NOMO-1 treated with dmso at 0.1 percent for 144 hours (cell line): ENCODE measurements at regions not wholly inside any gene's neighbourhood (a gene's known extent, or its start where the extent isn't known, plus 50 kb on each side); places are given as distances from the start of the nearest gene placed in this dataset.

Experiments
- DNase-seq: peaks from one replicate; lab custom pipeline; 2025; ENCODE audit not compliant: unreplicated experiment; lab: John Stamatoyannopoulos, UW

DNA sequence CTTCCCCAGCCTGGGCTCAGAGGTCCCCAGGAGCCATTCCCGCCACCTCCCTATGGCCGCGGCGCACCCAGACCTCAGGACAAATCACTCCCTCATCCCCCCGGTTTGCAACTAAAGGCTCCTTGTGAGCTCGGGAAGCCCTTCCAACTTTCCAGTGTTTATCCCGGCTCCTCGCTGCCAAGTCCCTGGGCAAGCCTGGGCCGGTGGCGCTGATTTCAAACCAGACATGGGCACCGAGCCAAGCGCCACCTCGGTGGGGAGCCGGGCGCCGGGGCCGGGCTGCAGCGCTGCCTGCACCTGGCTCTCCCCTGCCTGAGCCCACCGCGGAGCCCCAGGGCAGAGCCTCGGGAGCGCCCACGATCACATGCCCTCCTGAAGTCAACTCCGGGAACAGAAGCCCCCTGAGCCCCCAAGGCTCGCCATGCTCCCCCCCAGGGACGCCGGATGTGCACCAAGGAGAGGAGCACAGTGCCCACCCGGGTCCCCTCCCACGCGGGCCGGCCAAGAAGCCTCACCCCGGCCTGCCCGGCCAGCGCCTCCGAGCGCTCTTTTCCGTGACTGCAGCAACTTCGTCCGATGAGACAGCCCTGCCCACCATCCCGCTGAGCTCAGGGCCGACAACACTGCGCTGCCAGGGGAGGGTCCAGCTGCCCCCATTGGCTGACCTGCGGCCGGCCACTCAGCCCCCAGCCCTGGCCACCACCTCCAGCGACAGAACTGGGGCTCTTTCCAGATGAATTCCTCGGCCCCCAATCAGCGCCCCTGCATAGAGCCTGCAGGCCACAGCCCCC lies 50.0 kb downstream of the NCOR2 start:
- no peak for DNase-seq

DNA sequence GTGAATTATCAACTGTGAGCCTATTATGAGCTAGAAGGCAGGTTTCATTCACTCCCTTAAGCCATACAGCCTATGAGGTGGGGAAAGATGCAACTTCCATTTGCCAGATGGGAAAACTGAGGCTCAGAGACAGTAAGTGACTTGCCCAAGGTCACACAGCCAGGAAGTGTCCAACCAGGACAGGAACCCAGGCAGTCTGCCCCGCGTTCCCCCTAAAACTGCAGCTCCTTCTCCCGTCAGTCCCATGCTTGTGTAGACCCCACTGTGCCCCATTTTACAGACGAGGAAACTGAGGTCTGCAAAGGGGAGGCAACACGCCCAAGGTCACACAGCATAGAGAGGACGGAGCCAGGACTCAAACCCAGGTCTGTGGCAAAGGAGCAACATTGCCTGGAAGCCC lies 50.6 kb downstream of the NCOR2 start:
- DNase-seq, result no peak

DNA sequence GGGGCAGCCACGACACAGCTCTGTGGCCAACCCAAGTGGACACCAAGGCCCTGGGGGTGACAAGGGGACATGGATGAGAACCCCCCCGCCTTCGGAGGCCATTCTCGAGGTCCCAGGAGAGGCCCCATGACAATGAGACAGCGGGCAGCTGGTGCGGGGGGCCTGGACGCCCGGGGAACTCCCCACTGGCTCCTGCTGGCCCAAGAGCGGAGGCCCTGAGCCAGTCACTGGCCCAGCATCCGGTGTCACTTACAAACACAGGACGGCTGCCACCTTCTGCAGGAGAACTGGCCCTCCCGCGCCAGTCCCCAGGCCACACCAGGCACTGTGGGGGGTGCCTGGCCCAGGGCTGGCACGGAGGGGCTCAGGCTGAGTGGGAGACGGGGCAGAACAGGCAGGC lies 51.4 kb downstream of the NCOR2 start:
- no peak for DNase-seq

DNA sequence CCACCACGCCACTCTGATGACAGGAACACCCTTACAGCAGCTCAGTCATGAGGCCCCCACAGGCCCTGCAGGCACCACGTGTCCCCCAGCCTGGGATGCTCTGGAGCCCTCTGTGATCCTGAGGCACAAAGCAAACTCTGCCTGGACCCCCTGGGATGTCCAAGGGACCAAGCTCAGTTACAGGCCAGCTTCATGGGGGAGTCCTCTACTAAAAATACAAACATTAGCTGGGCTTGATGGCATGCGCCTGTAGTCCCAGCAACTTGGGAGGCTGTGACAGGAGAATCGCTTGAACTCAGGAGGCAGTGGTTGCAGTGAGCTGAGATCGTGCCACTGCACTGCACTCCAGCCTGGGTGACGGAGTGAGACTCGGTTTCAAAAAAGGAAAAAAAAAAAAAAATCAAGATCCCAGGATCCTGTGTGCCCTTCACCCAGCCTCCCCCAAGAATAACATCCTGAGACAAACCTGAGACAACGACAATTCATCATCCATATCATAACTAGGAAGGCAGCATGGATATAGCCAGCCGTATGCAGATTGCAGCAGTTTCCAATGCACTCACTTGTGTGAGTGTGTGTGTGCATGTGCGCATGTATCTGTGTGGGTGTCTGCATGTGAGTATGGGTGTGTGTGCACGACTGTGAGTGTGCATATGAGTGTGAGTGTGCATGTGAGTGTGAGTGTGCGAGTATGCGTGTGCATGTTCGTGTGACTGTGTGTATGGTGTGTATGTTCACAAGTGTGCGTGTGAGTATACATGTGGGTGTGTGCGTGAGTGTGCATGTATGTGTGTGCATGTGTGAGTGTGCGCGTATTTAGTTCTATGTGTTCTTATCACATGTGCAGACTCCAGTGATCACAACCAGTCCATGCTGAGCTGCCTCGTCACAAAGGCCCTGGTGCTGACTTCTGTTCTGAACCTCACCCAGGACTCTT lies 52.1 kb downstream of the NCOR2 start:
- no peak for DNase-seq

DNA sequence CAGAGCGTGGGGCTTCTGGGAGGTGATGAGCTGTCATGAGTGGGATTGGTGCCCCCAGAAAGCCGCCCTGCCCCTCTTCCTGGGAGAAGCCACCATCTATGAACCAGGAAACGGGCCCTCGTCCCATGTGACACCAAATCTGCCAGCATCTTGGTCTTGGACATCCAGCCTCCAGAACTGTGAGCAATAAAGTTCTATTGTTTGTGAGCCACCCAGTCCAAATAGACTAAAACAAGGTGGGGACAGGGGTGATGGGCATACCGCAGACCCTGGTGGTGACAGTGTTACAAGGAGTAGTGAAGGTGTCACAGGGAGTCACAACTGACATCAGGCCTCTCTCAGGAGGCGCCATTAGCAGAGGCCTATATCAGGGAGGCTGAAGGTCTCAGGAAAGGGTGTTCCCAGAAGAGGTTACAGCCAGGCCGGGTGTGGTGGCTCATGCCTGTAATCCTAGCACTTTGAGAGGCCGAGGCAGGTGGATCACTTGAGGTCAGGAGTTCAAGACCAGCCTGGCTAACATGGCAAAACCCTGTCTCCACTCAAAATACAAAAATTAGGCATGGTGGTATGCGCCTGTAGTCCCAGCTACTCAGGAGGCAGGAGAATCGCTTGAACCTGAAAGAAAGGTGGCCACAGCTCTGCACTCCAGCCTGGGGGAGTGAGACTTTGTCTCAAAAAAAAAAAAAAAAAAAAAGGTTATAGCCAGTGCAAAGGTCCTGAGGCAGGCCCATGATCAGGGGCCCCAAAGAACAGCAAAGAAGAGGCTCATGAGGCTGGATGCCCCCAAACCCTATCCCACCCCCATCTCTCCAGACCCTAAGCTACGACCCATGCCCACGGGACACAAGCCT lies 53.0 kb downstream of the NCOR2 start:
- no peak for DNase-seq

DNA sequence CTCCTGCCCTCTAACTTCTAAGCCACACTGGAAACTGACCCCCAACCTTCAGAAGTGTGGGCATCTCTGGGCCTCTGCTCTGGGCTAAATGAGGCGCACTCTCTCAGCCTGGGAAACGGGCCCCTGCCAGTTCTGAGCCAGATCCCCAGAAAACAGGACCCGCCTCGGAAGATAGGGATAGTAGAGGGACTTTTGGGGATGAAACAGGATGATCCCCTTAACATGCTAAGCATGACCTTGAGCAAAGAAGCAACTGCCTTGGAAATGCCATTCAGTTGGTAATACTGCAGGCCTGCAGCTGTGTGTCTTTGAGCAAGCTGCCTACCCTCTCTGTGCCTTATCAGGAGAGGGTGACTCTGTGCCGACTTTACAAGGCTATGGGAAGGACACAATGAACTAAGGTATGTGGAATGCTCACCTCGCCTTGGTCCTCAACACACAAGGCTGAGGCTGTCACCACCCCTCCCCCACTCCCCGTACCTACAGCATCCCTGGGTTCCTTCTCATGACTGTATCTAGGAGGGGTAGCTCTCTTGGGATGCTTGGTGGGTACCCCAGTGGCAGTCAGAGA lies 54.0 kb downstream of the NCOR2 start:
- no peak for DNase-seq

DNA sequence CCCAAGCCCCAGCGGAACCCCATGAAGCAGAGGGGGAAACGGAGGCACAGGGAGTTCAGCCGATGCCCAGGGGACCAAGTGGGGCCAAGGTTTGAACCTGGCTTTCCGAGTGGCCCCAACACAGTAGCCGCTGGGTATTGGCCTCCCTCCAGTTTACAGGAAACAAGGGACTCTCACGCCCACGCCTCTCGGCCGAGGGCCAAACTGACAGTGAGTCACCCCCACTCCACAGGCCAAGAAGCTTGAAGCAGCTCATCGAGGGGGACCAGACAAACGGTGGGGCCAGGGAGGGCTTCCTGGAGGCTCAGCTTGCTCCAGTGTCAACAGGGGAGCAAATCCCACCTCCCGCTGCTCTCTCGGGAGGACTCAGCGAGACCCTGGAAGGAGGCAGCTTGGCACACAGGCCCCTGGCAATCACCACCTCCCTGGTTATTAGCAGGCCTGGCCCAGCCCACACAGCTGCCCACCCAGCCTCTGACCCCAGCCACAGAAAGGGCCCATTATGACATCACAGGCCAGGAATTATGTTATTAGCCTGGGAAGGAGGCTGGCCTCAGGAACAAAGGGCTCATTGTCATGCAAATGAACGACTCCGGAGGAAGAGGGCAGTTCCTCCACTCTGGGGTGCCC lies 54.6 kb downstream of the NCOR2 start:
- DNase-seq, result no peak

DNA sequence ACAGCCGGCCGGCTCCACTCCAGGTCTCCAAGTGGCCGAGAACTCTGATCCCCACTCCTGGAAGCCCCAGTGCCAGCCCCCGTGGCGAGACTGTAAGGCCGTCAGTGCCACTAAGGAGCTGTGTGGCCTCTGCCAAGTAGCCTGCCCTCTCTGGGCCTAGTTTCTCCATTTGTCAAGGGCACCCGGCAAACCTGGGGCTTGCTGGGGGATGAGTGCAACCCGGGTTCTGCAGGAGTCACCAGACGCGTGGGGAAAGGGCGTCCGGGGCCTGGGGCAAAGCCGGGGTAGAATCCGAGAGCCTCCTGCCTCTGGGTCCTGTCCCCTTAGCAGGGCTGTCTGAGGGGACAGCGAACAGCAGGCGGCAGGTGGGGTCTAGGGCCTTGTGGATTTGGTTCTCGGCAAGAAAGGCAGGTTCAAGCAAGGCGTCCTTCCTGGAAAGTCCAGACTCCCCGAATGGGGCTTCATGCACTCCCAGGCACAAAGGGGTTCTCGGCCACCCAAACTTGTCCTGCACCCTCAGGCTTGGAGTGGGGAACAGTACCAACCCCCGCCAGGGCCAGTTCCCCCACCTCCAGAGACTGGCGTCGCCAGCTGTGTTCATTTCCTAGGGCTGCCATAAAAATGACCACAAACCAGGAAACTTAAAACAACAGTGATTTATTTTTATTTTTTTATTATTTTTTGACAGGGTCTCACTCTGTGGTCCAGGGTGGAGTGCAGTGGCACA lies 56.0 kb downstream of the NCOR2 start:
- no peak for DNase-seq

DNA sequence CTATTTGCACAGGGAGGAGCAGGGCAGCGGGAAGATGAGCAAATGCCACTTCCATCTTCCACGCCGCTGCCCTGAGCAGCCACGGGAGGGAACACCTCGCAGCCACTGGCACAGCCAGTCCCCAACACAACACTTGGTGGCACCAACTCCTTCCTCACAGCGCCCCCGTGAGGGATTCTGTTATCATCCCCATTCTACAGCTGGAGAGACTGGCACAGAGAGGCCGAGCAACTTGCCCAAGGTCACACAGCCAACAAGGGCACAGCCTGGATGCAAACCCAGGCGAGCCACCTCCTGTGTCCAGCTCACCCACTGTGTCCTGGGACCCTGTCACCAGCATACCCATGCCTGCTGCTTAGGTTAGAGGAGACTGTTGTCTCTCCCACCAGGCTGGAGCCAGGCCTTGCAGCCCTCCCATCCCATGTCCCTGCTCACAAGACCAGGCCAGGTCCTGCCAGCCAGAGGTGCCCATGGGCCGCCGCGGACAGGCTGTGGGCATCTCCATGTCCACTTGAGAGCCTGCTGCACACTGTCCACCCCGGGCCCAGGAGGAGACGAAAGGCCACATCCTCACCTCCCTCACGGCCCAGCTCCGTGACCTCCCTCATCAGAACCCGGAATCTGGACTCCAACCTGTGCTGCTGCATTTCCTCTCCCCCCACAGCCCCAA lies 57.0 kb downstream of the NCOR2 start:
- DNase-seq, result no peak

DNA sequence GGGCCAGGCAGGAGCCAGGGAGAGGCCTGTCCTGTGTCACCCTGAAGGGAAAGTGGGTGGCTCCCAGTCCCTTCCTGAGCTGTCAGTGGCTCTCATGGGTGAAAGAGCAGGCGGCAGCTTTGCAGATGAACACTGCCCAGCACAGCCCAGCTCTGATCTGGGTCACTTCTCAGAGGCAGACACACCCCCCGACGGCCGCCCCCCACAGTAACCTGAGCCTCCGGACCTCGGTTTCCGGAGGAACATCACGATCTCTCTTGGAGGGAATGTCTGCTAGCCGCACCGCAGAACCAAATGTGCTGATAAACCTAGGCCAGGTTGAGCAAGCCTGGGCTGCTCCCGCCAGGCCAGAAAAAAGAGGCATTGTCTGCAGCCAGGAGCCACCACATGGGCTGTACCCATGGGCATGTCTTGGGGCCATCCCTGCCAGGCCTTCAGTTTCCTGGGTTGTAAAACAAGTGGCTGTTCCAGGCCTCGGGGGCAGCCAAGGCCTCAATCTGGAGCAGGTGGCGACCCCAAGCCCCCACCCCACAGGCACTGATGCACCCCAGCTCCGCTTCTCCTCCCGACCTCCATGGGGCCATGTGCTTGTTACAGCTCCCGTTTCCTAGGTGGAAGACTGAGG lies 57.6 kb downstream of the NCOR2 start:
- DNase-seq, result no peak

DNA sequence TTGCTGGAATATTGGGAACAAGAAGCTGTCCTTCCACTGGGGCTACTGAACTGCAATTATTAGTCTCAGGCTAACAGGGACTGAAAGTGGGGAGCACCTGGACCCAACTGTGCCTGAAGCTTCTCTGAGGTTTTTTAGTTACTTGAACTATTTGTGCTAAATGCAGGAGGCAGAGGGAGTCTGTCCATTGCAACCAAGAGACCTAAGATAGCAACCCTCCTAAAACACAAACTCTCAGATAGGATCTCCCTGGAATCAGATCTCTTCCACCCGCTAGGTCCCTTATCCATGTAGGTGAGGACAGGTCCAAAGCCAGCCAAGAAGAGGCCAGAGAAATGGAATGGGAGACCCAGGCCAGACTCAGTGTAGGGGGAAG lies 58.1 kb downstream of the NCOR2 start:
- no peak for DNase-seq

DNA sequence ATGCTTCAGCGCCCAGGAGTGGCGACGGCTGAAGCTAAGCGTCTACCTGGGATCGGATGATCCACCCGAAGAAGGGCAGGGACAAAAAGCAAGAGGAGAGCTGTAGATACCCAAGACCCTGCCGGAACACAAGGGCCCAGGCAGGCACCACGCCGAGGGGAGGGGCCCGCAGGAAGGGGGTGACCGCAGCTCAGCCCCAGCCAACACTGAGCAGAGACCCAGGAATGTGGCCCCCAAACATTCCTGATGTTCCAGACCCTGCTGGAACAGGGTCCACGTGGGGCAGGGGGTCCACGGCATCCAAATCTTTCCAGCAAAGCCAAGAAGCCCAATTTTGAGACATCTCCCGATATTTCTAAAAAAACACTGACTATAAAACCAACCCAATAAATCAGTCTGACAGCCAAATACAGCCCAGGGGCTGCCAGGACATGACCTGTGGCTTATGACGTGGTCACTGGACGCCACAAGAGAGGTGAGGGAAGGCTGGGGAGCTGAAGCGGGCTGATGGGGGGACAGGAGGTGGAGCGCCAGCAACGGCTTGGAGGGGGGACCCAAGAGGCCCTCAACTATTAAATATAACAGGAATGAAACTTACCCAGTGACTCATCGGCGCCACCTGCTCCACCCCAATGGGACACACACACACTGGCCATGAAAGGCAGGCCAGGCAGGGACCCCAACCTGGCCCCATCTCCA lies 58.9 kb downstream of the NCOR2 start:
- DNase-seq, result no peak

DNA sequence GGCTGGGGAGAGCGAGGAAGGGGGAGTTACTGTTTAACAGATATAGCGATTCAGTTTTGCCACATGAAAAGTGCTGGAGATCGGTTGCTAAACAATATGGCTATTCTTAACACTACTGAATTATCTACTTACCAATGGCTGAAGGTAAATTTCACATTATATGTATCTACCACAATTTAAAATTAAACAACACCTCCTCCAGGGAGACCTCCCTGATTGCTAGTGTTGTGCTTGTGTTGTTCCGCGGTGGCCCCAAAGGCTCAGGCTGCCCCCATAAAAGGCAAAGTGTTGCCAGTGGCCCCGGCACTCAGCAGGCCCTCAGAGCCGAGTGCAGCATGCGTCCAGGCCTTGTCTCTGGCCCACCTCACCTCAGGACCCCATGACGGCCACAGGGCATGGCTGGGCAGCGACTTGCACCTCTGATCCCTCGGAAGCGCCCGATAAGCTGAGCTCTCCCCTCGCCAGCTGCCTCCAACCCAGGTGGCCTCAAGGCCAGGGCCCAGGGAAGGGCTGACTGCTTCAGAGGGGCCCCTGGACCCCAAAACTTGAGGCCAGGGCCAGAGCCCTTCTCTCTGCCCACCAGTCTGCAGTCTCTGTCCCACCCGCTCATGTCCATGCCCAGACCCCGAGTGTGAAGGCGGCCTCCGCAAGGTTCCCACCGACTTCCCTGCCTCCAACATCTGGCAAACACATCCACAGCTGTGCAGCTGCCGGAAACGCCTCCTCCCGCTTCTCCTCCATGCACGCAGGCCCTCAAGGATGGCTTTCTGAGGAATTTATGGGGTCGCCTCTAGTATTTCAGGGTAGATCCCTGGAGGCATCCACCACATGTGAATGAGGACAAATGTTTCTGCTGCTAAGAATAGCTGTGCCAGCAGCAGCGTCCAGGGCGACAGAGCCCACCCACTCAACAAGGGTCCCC lies 60.0 kb downstream of the NCOR2 start:
- DNase-seq, result no peak

DNA sequence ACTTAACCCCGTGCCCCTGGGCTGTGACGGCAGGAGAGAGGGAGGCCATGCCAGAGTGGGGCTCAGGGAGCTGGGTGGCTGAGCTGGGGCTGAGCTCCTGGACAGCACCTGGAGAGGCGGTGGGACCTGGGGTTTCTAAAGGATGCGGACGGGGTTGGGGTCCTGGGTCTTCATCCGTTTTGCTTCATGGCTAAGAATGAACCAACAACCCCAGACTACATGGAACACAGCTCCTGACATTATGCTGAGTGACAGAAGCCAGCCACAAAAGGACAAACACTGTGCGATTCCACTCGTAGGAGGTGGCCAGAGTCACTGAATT lies 60.6 kb downstream of the NCOR2 start:
- DNase-seq, result no peak

DNA sequence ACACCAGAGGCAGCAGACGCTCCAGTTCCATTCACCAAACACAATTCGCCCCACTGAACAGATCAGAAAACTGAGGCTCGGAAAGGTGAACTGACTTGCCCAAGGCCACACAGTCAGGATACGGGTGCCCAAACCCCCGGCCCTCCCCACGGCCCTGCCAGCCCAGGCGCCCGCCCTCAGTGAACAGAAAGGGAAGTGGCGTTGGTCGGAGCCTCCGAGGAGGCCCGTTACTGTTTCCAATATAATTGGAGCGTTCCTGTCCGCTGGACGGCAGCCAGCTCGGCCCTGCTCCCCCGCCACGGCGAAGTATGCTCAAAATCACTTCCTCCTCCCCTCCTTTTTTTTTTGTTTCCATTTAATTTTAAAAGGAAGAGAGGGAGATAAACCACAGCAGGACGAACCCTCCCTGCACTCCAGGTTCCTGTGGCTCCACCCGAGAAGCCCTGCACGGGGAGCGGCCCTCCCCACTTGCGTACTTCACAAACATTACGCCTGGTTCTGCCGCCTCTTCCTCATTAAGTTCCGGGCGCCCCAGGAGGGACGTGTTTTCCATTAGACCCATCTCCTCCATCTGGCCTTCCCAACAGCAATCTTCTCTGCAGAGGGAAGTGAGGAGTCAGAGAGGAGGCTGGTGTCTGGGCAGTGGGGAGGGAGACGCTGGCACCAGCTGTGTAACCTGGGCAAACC lies 61.1 kb downstream of the NCOR2 start:
- peak; percentile 76 for DNase-seq

DNA sequence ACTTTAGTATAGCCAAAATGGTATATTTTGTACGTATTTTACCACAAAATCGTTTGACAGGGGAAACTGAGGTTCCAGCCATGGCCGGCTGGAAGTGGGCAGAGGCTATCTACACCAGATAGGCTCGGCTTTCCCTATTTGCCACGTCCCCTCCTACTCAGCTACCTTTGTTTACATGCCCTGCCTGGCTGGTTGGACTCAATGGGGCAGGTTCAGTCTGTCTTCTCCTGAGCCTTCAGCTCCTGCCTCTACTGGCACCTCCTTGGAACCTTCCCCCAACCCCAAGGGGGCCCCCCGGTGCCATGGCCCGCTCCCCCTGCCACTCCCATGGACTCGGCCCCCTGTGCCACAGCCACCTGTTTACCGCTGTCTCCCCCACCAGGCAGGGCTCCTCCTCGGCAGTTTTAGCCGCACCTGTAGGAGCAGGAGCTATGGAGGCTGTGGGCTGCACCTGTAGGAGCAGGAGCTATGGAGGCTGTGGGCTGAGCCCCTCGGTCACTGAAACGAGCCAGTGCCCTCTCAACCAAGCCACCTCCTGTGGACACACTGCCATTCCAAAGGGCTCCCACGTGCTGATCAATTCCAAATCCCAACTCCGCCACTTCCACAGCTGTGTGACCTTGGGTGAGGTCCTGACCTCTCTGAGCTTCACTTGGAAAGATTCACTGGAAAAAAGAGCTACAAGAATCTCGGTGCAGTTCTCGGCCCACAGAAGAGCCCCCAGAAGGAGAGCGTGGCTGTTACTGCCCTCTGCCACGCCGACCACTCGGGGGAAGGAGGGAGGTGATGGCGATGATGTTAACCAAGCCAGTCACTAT lies 62.2 kb downstream of the NCOR2 start:
- DNase-seq, result peak; percentile 69
